OCI-LY3 (cell line): ENCODE measurements at regions not wholly inside any gene's neighbourhood (a gene's known extent, or its start where the extent isn't known, plus 50 kb on each side); places are given as distances from the start of the nearest gene placed in this dataset.

Experiments
- H2AFZ ChIP-seq: fragments of 200-600, 300-600 bp; shearing (Covaris generic); 2 replicates; pipeline ENCODE4 v1.6.0; 2014; ENCODE audit warnings: antibody characterized with exemption, low read depth, low read length
- H3K27ac ChIP-seq: fragments of 200-600, 300-600 bp; sonication (generic); 2 replicates; pipeline ENCODE4 v1.5.1; 2014; ENCODE audit warnings: mild to moderate bottlenecking, low read length, moderate library complexity, mixed read lengths
- H3K27me3 ChIP-seq: fragments of 200-600, 300-600 bp; sonication (generic); 2 replicates; pipeline ENCODE4 v1.6.1; 2014; ENCODE audit warnings: low read depth, low read length, mixed read lengths
- H3K36me3 ChIP-seq: fragments of 200-600, 300-600 bp; sonication (generic); replicated peaks from 2 replicates; pipeline ENCODE3; 2014; ENCODE audit warnings: low read depth, low read length, mixed read lengths
- H3K4me1 ChIP-seq: fragments of 300-600, 200-600 bp; sonication (generic); 2 replicates; pipeline ENCODE4 v1.6.1; 2014; ENCODE audit warnings: low read length, mixed read lengths
- H3K4me2 ChIP-seq: fragments of 200-600, 300-600 bp; sonication (generic); 2 replicates; pipeline ENCODE4 v1.6.1; 2014; ENCODE audit warnings: low read length, mixed read lengths
- H3K4me3 ChIP-seq: fragments of 300-600, 200-600 bp; sonication (generic); 2 replicates; pipeline ENCODE4 v1.5.1; 2014; ENCODE audit warnings: antibody characterized with exemption, mild to moderate bottlenecking, low read length, moderate library complexity
- H3K79me2 ChIP-seq: fragments of 300-600, 200-600 bp; shearing (Covaris generic); 2 replicates; pipeline ENCODE4 v1.6.1; 2014; ENCODE audit warnings: mild to moderate bottlenecking, low read length, mixed read lengths
- H3K9ac ChIP-seq: fragments of 300-600, 200-600 bp; shearing (Covaris generic); 2 replicates; pipeline ENCODE4 v1.6.0; 2014; ENCODE audit warnings: mild to moderate bottlenecking, low read length, moderate library complexity
- H3K9me3 ChIP-seq: fragments of 200-600, 300-600 bp; shearing (Covaris generic); 2 replicates; pipeline ENCODE4 v1.6.1; 2014; ENCODE audit warnings: low read length, mixed read lengths; ENCODE audit not compliant: insufficient read depth
- H4K20me1 ChIP-seq: fragments of 200-600, 300-600 bp; sonication (generic); 2 replicates; pipeline ENCODE4 v1.6.1; 2016; ENCODE audit warnings: low read length, mixed read lengths; ENCODE audit not compliant: insufficient read depth
- CTCF ChIP-seq: fragments of 200-600, 300-600 bp; sonication (generic); IDR thresholded peaks from 2 replicates; pipeline ENCODE4 v1.5.1; 2014; ENCODE audit warnings: antibody characterized with exemption, low read length, low read depth
- EZH2phosphoT487 ChIP-seq: fragments of 200-600 bp; shearing (Covaris generic); IDR thresholded peaks from 2 replicates; pipeline ENCODE4 v1.6.1; 2018; ENCODE audit warnings: antibody characterized with exemption, mixed run types, low read depth

GRCh38 chr11:92545906-92546471 lies 321.4 kb downstream of the FAT3 start:
- H3K36me3 ChIP-seq = no peaks in the 10 kb centered on the region
- no peak overlapping the region for H3K27ac ChIP-seq
- no peaks in the 10 kb centered on the region for H3K9me3 ChIP-seq
- no peak overlapping the region for H3K4me2 ChIP-seq
- H3K4me3 ChIP-seq = no peak overlapping the region
- TF ChIP-seq CTCF (no peak), EZH2phosphoT487 (no peak)
- H3K27me3 ChIP-seq = 0 out of 2 replicates have a peak, but pooled peaks cover 4% of the 10 kb centered on the region
- H4K20me1 ChIP-seq = no peaks in the 10 kb centered on the region
- no peaks in the 10 kb centered on the region for H3K79me2 ChIP-seq
- H3K9ac ChIP-seq = no peak overlapping the region
- H3K4me1 ChIP-seq = 0 out of 2 replicates have a peak, but pooled peaks cover under 1% of the 10 kb centered on the region
- no peak overlapping the region for H2AFZ ChIP-seq

- TF ChIP-seq EZH2phosphoT487 (no peak), CTCF (no peak)
- no peaks in the 10 kb centered on the region for H3K4me1 ChIP-seq
- no peak overlapping the region for H3K4me2 ChIP-seq
Observed at GRCh38 chr11:92546603-92547002, 322.0 kb downstream of the FAT3 start.

GRCh38 chr11:92550411-92550810 lies 325.8 kb downstream of the FAT3 start:
- Histone ChIP-seq H4K20me1 (no peaks in the 10 kb centered on the region), H3K36me3 (no peaks in the 10 kb centered on the region), H3K4me1 (no peaks in the 10 kb centered on the region), H3K9ac (no peak overlapping the region), H3K79me2 (no peaks in the 10 kb centered on the region), H3K4me3 (no peak overlapping the region), H3K4me2 (no peak overlapping the region), H3K27ac (no peak overlapping the region), H3K9me3 (no peaks in the 10 kb centered on the region), H3K27me3 (0 out of 2 replicates have a peak, but pooled peaks cover 4% of the 10 kb centered on the region), H2AFZ (no peak overlapping the region)
- TF ChIP-seq EZH2phosphoT487 (no peak), CTCF (no peak)

More at GRCh38 chr11:92546603-92547002, 322.0 kb downstream of the FAT3 start:
- H3K9me3 ChIP-seq = no peaks in the 10 kb centered on the region
- H2AFZ ChIP-seq = no peak overlapping the region
- H3K36me3 ChIP-seq = no peaks in the 10 kb centered on the region
- no peak overlapping the region for H3K4me3 ChIP-seq
- no peak overlapping the region for H3K9ac ChIP-seq
- no peaks in the 10 kb centered on the region for H3K79me2 ChIP-seq
- no peaks in the 10 kb centered on the region for H4K20me1 ChIP-seq
- no peak overlapping the region for H3K27ac ChIP-seq
- 0 out of 2 replicates have a peak, but pooled peaks cover 4% of the 10 kb centered on the region for H3K27me3 ChIP-seq

- TF ChIP-seq EZH2phosphoT487 (no peak), CTCF (no peak)
- Histone ChIP-seq H3K27ac (no peak overlapping the region), H3K4me1 (no peaks in the 10 kb centered on the region), H3K4me3 (no peak overlapping the region), H3K27me3 (0 out of 2 replicates have a peak, but pooled peaks cover 4% of the 10 kb centered on the region), H3K4me2 (no peak overlapping the region), H4K20me1 (no peaks in the 10 kb centered on the region), H3K36me3 (no peaks in the 10 kb centered on the region), H3K9me3 (no peaks in the 10 kb centered on the region), H2AFZ (no peak overlapping the region), H3K9ac (no peak overlapping the region), H3K79me2 (no peaks in the 10 kb centered on the region)
Observed at GRCh38 chr11:92550871-92551270, 326.3 kb downstream of the FAT3 start.
